HFFc6 (cell line): ENCODE measurements at regions not wholly inside any gene's neighbourhood (a gene's known extent, or its start where the extent isn't known, plus 50 kb on each side); places are given as distances from the start of the nearest gene placed in this dataset.

ENCODE experiments used
- DNase-seq: peaks from one replicate; pipeline ENCODE4 v3.0.0-alpha.2; 2018
- H3K27ac Mint-ChIP-seq: 2 replicates; pipeline ENCODE4 v1.8.0; 2020; ENCODE audit warnings: mild to moderate bottlenecking, mixed read lengths
- H3K27me3 Mint-ChIP-seq: 2 replicates; pipeline ENCODE4 v1.8.0; 2021; ENCODE audit warnings: mild to moderate bottlenecking, moderate library complexity, mixed read lengths; ENCODE audit not compliant: insufficient read depth
- H3K36me3 Mint-ChIP-seq: 2 replicates; pipeline ENCODE4 v1.8.0; 2021; ENCODE audit warnings: low read depth, mixed read lengths
- H3K4me1 Mint-ChIP-seq: 2 replicates; pipeline ENCODE4 v1.8.0; 2020; ENCODE audit warnings: low read depth, mixed read lengths
- H3K4me3 Mint-ChIP-seq: 2 replicates; pipeline ENCODE4 v1.8.0; 2020; ENCODE audit warnings: mild to moderate bottlenecking, moderate library complexity, mixed read lengths
- H3K9me3 Mint-ChIP-seq: 2 replicates; pipeline ENCODE4 v1.8.0; 2020; ENCODE audit warnings: mild to moderate bottlenecking, mixed read lengths
- TF ChIP-seq, protein P1 (sequence below): fragments of 200-600 bp; sonication (generic); IDR thresholded peaks from 2 replicates; pipeline ENCODE4 v1.5.0; 2021; ENCODE audit warnings: antibody characterized with exemption, mild to moderate bottlenecking

DNA sequence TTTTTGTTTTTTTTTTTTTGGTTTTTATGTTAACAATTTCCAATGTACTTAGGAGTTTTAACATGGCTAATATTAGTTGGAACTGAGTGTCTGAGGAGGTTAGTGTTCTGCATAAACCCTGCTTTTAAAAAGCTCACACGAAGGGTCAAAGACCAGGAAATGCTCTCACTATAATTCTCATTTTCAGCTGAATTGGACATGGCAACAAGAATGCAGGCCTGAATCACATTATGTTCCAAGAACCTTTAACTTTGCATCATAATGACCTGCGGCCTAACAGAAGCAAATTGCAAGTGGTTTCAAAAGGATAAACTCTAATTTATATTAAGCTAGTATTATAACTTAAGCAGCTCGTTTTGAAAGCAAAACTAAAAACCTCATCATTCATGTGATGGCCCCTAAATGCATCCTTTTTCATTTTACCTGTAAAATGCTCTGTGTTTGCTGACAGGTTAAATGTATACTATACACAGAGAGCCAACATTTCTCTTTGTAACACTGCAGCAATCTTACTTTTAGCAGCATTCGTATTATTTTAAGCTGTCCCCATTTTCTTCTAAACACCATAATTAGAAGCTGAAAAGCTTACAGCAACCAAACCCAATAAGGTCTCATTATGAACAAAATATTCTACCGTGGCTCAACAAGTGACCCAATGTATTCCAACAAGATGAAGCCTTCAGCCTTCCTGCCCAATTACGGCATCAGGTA, 242.8 kb upstream of the SP4 start:
- H3K36me3 Mint-ChIP-seq = peaks cover 6% of the 10 kb centered on the region
- no peak overlapping the region for H3K4me3 Mint-ChIP-seq
- TF ChIP-seq, protein P1, sequence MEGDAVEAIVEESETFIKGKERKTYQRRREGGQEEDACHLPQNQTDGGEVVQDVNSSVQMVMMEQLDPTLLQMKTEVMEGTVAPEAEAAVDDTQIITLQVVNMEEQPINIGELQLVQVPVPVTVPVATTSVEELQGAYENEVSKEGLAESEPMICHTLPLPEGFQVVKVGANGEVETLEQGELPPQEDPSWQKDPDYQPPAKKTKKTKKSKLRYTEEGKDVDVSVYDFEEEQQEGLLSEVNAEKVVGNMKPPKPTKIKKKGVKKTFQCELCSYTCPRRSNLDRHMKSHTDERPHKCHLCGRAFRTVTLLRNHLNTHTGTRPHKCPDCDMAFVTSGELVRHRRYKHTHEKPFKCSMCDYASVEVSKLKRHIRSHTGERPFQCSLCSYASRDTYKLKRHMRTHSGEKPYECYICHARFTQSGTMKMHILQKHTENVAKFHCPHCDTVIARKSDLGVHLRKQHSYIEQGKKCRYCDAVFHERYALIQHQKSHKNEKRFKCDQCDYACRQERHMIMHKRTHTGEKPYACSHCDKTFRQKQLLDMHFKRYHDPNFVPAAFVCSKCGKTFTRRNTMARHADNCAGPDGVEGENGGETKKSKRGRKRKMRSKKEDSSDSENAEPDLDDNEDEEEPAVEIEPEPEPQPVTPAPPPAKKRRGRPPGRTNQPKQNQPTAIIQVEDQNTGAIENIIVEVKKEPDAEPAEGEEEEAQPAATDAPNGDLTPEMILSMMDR = no peak
- no peak for DNase-seq
- H3K4me1 Mint-ChIP-seq = no peaks in the 10 kb centered on the region
- H3K27ac Mint-ChIP-seq = no peak overlapping the region
- H3K9me3 Mint-ChIP-seq = peaks cover 52% of the 10 kb centered on the region
- H3K27me3 Mint-ChIP-seq = peaks cover 2% of the 10 kb centered on the region; the same call in 1 of the 2 replicates

DNA sequence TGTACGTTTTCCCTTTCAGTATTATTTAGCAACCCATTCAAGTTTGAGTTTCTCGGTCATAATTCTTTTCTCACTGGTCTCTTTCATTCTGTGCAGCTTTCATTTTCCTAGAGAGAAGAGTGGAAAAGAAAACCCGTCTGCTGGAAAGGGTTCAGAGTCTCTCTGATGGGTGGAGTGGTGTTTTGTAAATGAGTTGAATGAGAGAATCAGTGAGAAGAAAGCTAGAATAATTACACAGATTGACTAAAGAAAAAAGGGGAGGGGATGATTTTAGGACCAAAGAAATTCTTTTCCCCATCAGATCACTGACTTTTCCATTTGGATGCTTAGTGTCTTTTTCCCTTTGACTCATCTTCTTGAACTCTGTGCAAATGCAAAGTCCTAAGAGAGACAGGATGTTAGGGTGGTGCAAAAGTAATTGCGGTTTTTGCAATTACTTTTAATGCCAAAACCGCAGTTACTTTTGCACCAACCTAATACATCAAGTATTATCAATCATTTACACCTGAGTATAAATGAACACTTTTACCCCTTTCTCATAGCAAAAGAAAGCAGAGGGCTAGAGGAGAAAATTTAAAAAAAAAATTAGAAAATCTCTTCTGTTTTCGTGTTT, 242.1 kb upstream of the SP4 start:
- H3K27ac Mint-ChIP-seq = no peak overlapping the region
- H3K9me3 Mint-ChIP-seq = peaks cover 53% of the 10 kb centered on the region
- TF ChIP-seq, protein P1 = no peak
- H3K27me3 Mint-ChIP-seq = peaks cover 2% of the 10 kb centered on the region; the same call in 1 of the 2 replicates
- no peak overlapping the region for H3K4me3 Mint-ChIP-seq
- H3K4me1 Mint-ChIP-seq = no peaks in the 10 kb centered on the region
- DNase-seq = no peak
- peaks cover 6% of the 10 kb centered on the region for H3K36me3 Mint-ChIP-seq

DNA sequence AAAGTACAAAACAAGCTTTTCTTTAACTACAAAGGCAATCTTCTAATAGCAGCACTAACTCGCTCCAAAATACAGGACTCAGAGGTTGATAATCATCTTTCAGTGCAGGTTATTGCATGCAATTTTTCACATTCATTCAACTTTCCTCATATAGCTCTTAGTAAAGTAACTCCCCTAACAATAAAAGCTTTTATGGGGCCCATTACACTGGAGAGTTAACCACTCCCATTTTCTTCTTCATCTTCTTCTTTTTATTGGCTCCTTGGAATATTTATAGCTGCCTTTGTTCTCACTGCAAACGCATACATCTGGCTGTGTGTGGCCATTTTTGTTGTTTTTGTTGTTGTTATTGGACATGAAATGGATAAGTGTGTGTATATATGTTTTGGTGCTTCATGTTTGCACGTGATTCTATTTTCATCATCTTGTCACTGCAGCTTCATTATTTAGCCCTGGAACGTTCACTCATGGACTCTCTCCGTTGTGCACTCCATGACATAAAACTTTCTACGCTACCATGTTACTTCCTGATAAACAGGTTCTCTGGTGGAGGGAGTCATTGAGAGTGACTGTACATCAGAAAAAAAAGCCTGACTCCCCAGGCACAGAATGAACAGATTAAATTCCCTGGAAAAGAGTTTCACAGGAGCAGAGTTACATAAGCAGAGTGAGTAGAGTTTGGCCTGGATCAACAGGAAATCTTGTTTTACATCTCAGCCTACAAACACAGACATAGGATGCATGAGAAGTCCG, 236.4 kb upstream of the SP4 start:
- Mint-ChIP-seq H3K4me3 (no peak overlapping the region), H3K27me3 (peaks cover 2% of the 10 kb centered on the region; the same call in 1 of the 2 replicates), H3K27ac (no peak overlapping the region), H3K4me1 (no peaks in the 10 kb centered on the region), H3K36me3 (no peaks in the 10 kb centered on the region; the same call in none of the 2 replicates), H3K9me3 (peaks cover 54% of the 10 kb centered on the region)
- TF ChIP-seq, protein P1 = no peak
- no peak for DNase-seq

GRCh38 chr7:21192657-21193056, 235.2 kb upstream of the SP4 start:
- TF ChIP-seq, protein P1 = no peak
- no peak overlapping the region for H3K4me3 Mint-ChIP-seq
- H3K9me3 Mint-ChIP-seq = peaks cover 61% of the 10 kb centered on the region
- no peak overlapping the region for H3K27ac Mint-ChIP-seq
- peaks cover 2% of the 10 kb centered on the region; the same call in 1 of the 2 replicates for H3K27me3 Mint-ChIP-seq
- no peak for DNase-seq
- H3K36me3 Mint-ChIP-seq = no peaks in the 10 kb centered on the region; the same call in none of the 2 replicates
- no peaks in the 10 kb centered on the region for H3K4me1 Mint-ChIP-seq

- no peak for DNase-seq
- Mint-ChIP-seq H3K4me1 (no peaks in the 10 kb centered on the region), H3K36me3 (no peaks in the 10 kb centered on the region; the same call in 1 of the 2 replicates), H3K27ac (no peak overlapping the region), H3K9me3 (peaks cover 53% of the 10 kb centered on the region), H3K4me3 (no peak overlapping the region), H3K27me3 (no peaks in the 10 kb centered on the region)
- TF ChIP-seq, protein P1 = no peak
These were observed 234.0 kb upstream of the SP4 start for GRCh38 chr7:21193895-21194294.
